Gastroesophageal sphincter (tissue), 3 donors: ENCODE measurements at regions not wholly inside any gene's neighbourhood (a gene's known extent, or its start where the extent isn't known, plus 50 kb on each side); places are given as distances from the start of the nearest gene placed in this dataset.

ENCODE experiments used
- CTCF ChIP-seq, 4 experiments: fragments of 200-600 bp in 2 of 4; fragments of 450-650 bp in 2 of 4; sonication (generic) in 1 of 4; IDR thresholded peaks; one replicate each; pipeline ENCODE4 v1.5.1; 2017 to 2019; ENCODE audit warnings: antibody characterized with exemption in 4 of 4, mild to moderate bottlenecking in 2 of 4, moderate library complexity in 2 of 4
- EP300 ChIP-seq: sonication (generic); formaldehyde crosslinking; IDR thresholded peaks from one replicate; pipeline ENCODE4 v1.6.1; 2017; ENCODE audit warnings: antibody characterized with exemption, mild to moderate bottlenecking
- POLR2A ChIP-seq, 2 donors: fragments of 450-650 bp; IDR thresholded peaks; one replicate each; pipeline ENCODE4 v1.6.1; 2017; ENCODE audit warnings: antibody characterized with exemption in 2 of 2, mild to moderate bottlenecking in 2 of 2, moderate library complexity in 1 of 2

- TF ChIP-seq CTCF (IDR thresholded peaks at IDR 0.05) (no peak), POLR2A (IDR thresholded peaks at IDR 0.05) (no peak), EP300 (no peak)
Observed at GRCh38 chr16:50425044-50425443, 56.3 kb upstream of the BRD7 start.
